ENCODE measurements at regions not wholly inside any gene's neighbourhood (a gene's known extent, or its start where the extent isn't known, plus 50 kb on each side); places are given as distances from the start of the nearest gene placed in this dataset.

DNA sequence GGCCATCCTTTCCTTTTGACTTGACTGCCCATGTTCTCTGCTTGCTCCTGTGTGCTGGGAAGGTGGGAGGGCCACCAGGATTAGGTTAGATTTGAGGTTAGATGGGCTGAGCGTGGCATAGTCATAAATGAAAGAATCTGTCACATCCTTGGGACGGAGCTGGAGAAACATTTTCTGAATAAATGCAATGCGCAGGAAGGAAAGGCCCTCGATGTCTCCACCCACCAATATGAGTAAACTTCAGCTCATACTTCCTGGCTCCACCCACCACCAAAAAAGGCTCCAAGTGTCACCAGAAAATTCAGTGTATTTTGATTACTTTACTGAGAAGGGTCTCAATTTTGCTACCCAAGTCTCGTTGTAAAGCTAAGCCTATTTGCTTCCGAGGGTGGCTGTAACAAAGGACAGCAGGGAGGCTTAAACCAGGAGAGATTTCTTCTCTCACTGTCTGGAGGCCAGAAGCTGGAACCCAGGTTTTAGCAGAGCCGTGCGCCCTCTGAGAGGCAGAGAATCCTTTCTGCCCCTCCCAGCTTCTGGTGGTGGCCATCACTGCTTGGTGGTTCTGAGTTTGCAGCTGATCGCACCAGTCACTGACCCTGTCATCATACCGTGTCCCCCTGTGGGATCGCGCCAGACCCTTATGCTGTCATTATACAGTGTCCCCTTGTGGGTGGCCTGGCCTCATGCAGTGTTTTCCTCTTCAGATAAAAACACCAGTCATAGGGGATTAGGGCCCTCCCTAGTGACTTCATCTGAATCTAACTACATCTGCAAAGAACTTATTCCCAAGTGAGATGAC is 137.8 kb downstream of the TTLL2 start:
- Histone ChIP-seq H3K4me1 (ENCODE audit: low read depth) (no peaks in the 10 kb centered on the region), H3K4me3 (no peak overlapping the region), H3K9me3 (ENCODE audit: low read depth) (no peaks in the 10 kb centered on the region), H3K27me3 (no peaks in the 10 kb centered on the region), H3K36me3 (no peaks in the 10 kb centered on the region), H3K27ac (no peak overlapping the region)
- TF ChIP-seq, protein P1, sequence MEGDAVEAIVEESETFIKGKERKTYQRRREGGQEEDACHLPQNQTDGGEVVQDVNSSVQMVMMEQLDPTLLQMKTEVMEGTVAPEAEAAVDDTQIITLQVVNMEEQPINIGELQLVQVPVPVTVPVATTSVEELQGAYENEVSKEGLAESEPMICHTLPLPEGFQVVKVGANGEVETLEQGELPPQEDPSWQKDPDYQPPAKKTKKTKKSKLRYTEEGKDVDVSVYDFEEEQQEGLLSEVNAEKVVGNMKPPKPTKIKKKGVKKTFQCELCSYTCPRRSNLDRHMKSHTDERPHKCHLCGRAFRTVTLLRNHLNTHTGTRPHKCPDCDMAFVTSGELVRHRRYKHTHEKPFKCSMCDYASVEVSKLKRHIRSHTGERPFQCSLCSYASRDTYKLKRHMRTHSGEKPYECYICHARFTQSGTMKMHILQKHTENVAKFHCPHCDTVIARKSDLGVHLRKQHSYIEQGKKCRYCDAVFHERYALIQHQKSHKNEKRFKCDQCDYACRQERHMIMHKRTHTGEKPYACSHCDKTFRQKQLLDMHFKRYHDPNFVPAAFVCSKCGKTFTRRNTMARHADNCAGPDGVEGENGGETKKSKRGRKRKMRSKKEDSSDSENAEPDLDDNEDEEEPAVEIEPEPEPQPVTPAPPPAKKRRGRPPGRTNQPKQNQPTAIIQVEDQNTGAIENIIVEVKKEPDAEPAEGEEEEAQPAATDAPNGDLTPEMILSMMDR (IDR thresholded peaks at IDR 0.05; ENCODE audit: low read depth, low read length): no peak
- DNase-seq (ENCODE audit: low read depth in 1 of 2, low spot score in 1 of 2): no peak

DNA sequence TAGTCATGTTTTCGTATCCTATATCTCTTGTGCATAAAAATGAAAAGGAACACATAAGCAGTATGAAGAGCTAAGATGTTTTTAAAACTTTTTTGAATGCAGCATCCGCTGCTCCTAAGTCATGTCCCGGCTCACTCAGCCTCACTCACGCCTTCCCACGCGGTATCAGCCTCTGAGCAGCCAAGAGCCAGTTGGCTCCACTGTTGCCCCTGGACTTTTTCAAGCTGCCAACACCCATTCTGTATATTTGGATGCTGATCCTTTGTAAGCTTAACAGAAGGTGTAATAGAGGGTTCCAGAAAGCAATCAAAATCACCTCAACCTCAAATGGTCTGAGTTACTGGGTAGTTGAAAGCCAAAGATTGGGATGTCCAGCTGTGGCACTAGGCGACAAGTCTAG is 139.3 kb downstream of the TTLL2 start:
- Histone ChIP-seq H3K27me3 (no peaks in the 10 kb centered on the region), H3K9me3 (ENCODE audit: low read depth) (no peaks in the 10 kb centered on the region), H3K4me1 (ENCODE audit: low read depth) (no peaks in the 10 kb centered on the region), H3K36me3 (no peaks in the 10 kb centered on the region), H3K4me3 (no peak overlapping the region), H3K27ac (no peak overlapping the region)
- DNase-seq (ENCODE audit: low read depth in 1 of 2, low spot score in 1 of 2): peak in 1 of 2 donors; percentile 30
- TF ChIP-seq, protein P1 (IDR thresholded peaks at IDR 0.05; ENCODE audit: low read depth, low read length): no peak

DNA sequence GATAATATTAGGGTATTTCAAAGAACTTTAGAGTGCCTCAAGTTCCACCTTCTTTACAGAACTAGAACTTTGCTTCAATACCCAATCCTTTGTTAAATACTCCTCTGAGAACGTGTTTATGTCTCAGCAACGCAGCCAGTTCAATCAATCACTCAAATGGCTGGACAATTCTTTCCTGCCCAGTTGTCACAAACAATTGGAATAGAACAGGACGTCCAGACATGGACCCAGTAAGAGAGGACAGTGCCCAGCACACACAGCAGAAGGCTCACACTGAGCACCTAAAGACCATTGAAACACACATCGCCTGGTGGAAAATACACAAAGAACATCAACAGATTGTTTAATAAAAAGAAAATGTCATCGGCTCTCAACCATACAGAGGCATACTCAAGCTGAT is 140.6 kb downstream of the TTLL2 start:
- Histone ChIP-seq H3K4me3 (no peak overlapping the region), H3K27me3 (no peaks in the 10 kb centered on the region), H3K4me1 (ENCODE audit: low read depth) (no peaks in the 10 kb centered on the region), H3K36me3 (no peaks in the 10 kb centered on the region), H3K9me3 (ENCODE audit: low read depth) (no peaks in the 10 kb centered on the region), H3K27ac (no peak overlapping the region)
- TF ChIP-seq, protein P1 (IDR thresholded peaks at IDR 0.05; ENCODE audit: low read depth, low read length): no peak
- no peak for DNase-seq (ENCODE audit: low read depth in 1 of 2, low spot score in 1 of 2)

DNA sequence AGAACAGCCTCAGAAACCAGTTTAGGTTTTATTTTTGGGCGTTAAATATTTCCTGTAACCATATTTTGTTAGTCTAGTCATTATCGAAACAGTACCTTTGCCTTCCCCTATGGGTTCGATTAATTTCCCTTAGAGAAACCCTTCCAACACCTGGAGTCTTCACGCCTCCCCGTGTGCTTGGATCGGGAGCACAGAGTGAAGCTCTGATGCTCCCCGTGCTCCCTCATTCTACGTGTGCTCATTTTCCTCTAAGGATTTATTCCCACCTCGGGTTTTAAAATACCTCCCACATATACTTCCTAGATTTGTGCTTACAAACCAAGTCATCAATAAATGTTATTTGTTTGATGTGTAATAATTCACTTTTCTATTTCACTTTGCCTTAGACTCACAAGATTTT is 142.4 kb downstream of the TTLL2 start:
- no peaks in the 10 kb centered on the region for H3K9me3 ChIP-seq (ENCODE audit: low read depth)
- H3K36me3 ChIP-seq: no peaks in the 10 kb centered on the region
- no peak overlapping the region for H3K27ac ChIP-seq
- TF ChIP-seq, protein P1 (IDR thresholded peaks at IDR 0.05; ENCODE audit: low read depth, low read length): no peak
- H3K27me3 ChIP-seq: no peaks in the 10 kb centered on the region
- no peak for DNase-seq (ENCODE audit: low read depth in 1 of 2, low spot score in 1 of 2)
- H3K4me3 ChIP-seq: no peak overlapping the region
- no peaks in the 10 kb centered on the region for H3K4me1 ChIP-seq (ENCODE audit: low read depth)

DNA sequence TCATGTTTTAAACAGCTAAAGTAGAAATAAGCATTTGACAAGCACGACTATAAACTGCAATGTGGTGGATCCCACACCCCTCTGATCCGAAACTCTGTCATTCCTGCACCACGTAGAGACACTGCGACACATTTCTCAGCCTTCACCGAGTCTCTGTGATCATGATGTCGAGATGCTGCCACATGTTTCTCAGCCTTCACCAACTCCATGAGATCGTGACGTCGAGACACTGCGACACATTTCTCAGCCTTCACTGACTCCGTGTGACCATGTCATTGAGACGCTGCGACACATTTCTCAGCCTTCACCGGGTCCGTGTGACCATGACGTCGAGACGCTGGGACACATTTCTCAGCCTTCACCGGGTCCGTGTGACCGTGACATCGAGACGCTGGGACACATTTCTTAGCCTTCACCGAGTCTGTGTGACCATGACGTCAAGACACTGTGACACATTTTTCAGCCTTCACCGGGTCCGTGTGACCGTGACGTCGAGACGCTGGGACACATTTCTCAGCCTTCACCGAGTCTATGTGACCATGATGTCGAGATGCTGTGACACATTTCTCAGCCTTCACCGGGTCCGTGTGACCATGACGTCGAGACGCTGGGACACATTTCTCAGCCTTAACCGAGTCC is 143.0 kb downstream of the TTLL2 start:
- no peak for DNase-seq (ENCODE audit: low read depth in 1 of 2, low spot score in 1 of 2)
- H3K9me3 ChIP-seq (ENCODE audit: low read depth): no peaks in the 10 kb centered on the region
- H3K36me3 ChIP-seq: no peaks in the 10 kb centered on the region
- H3K4me3 ChIP-seq: no peak overlapping the region
- no peak overlapping the region for H3K27ac ChIP-seq
- H3K4me1 ChIP-seq (ENCODE audit: low read depth): peaks cover 4% of the 10 kb centered on the region
- no peaks in the 10 kb centered on the region for H3K27me3 ChIP-seq
- TF ChIP-seq, protein P1 (IDR thresholded peaks at IDR 0.05; ENCODE audit: low read depth, low read length): no peak

Data from cardiac muscle cell (in vitro differentiated cells and primary cell).